NCI-H1105 (cell line): ENCODE measurements at regions not wholly inside any gene's neighbourhood (a gene's known extent, or its start where the extent isn't known, plus 50 kb on each side); places are given as distances from the start of the nearest gene placed in this dataset.
"Not testable (repeated sequence)": the region's sequence is repeated elsewhere in the genome, so short reads cannot be mapped to it uniquely, and the experiment has no call there.

Source experiments
- DNase-seq: peaks from one replicate; lab custom pipeline; 2025; lab: John Stamatoyannopoulos, UW

DNA sequence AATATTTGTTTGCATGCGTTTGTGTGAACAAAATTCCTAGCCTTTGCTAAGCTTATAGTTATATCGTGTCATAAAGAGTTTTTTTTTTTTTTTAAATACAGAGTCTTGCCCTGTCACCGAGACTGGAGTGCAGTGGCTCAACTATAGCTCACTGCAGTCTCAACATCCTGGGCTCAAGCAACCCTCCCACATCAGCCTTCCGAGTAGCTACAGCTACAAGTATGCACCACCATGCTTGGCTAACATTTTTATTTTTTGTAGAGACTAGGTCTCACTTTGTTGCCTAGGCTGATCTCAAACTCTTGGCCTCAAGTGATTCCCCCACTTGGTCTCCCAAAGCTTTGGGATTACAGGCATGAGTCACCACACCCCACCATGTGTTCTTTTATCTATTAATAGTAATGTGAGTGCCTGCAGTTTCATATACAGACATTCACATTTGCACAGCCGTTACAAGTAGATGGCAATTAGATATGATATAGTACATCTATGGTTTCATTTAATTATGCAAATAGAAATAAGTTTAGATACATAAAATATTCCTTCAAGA, 848.6 kb downstream of the PDCD6IP start:
- no peak for DNase-seq

DNA sequence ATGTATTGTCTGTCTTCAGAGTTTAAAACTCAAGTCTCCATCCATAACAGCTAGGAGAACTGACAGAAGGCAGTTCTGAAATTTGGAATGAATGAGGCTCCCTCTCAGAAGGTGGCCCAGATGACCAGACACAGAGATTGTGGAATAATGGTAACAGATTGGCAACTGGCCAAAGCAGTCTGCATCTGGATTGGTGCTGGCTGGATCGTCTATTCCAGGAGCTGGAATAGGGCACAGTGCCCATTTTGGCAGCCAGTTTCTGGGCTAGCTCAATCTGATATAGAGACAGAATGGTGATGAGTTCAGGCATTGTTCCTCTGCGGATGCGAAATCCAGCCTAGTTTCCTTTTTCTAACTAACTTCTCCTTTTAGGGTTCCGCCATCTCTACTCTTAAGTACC, 851.7 kb downstream of the PDCD6IP start:
- no peak for DNase-seq

GRCh38 chr3:34668915-34669314, 870.5 kb downstream of the PDCD6IP start:
- no peak for DNase-seq

- DNase-seq = no peak
Observed at GRCh38 chr3:34669490-34669889, 871.1 kb downstream of the PDCD6IP start.

GRCh38 chr3:34675383-34676120, 877.1 kb downstream of the PDCD6IP start:
- no peak for DNase-seq

DNA sequence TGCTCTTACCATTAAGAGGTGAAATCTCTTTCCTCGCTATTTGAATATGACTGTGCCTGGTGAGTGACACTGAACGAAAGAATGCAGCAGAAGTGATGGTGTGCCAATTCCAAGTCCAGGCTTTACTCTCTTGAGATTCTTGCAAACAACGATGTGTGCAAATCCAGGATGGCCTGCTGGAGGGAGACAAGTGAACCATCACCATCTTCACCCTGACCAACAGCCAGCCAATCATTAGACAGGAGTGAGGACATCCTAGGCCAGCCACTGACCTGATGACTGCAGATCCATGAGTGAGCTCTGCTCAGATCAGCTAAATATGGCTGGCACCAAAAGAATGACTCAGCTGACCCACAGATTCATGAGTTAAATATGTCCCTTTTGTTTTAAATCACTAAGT, 878.0 kb downstream of the PDCD6IP start:
- DNase-seq = no peak

DNA sequence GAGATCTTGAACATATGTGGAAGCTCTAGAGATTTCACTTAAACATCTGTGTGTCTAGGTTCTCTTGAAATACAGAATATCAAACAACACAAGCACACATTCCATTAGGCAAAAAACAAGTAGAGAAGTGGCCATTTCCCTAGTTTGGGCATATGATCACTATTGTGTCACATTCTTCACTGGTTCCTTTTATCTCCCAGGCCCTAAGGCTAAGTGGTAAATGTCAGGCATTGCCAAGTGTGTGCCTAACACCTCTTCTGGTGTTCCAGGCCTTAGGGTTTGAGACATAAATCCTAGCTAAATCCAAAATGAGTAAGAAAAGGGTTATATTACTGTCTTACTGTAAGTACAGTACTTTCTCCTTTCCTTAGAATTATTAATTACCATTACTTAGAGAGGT, 880.1 kb downstream of the PDCD6IP start:
- DNase-seq = no peak

DNA sequence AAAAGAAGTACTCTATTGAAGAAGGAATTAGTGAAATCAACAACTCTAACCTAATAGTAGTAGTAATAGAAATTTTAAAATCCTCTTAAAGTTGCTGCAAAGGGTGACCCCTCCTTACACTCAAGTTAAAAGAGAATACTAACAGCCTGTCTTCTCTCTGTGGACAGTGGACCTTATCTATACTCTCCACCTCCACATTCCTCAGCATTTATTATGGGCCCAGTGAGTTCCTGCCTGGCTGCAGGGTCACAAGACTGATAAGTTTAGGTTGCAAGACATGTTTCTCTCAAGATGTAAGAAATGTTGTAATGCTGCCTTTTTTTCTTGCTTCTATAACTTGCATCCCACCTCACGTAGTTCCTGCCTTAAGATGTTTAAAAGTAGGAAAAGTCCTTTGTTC, 880.6 kb downstream of the PDCD6IP start:
- DNase-seq = not testable (repeated sequence)

DNA sequence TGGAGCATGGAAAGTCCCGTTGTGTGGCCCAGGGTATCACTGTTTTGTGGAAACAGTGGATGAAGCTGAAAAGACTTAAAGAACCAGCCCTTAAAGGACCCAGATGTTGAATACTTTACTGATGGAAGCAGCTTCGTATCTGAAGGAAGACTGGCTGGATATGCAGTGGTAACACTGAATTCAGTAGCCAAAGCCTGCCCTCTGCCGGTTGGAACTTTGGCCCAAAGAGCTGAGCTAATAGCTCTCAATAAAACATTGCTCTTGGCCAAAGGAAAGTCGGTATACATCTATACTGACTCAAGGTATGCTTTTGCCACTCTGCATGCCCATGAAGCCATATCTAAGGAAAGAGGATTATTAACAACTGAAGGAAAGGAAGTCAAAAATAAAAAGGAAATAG, 885.4 kb downstream of the PDCD6IP start:
- no peak for DNase-seq

DNA sequence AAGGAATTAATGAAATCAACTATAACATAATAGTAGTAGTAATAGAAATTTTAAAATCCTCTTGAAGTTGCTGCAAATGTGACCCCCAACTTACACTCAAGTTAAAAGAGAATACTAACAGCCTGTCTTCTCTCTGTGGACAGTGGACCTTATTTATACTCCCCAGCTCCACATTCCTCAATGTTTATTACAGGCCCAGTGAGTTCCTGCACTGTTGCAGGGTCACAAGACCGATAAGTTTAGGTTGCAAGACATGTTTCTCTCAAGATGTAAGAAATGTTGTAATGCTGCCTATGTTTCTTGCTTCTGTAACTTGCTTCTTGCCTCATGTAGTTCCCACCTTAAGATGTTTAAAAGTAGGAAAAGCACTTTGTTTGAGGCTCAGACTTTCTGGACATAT, 888.1 kb downstream of the PDCD6IP start:
- DNase-seq = no peak

- no peak for DNase-seq
Observed at GRCh38 chr3:34687671-34688070, 889.2 kb downstream of the PDCD6IP start.

DNA sequence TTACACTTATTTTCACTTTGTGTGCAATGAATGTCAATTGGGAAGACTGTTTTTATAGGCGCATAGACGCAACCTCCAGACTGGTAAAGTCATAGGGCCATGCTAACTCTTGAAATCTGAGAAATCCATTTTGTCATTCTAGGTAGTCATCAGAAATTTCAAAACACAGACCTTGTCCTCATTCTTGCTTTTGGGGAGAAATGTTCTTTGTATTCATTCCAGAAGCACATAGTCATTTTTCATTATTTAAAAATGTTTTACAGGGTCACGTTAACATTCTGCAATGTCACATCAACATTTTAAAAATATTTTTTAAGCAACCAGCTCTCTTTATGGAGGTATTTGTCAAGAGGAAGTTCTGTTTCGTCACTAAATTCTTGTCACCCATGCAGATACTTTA, 898.4 kb downstream of the PDCD6IP start:
- no peak for DNase-seq

DNA sequence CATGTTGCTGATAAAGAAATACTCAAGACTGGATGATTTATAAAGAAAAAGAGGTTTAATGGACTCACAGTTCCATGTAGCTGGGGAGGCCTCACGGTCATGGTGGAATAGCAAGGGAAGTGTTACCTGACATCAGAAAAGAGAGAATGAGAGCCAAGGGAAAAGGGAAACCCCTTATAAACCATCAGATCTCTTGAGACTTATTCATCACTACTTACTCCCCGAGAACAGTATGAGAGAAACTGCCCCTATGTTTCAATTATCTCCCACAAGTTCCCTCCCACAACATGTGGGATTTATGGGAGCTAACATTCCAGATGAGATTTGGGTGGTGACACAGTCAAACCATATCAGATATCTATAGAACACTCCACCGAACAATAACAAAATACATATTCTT, 904.6 kb downstream of the PDCD6IP start:
- no peak for DNase-seq

- no peak for DNase-seq
Observed at GRCh38 chr3:34724916-34725499, 914.3 kb upstream of the ARPP21 start.

GRCh38 chr3:34725774-34726173, 913.6 kb upstream of the ARPP21 start:
- DNase-seq = no peak

DNA sequence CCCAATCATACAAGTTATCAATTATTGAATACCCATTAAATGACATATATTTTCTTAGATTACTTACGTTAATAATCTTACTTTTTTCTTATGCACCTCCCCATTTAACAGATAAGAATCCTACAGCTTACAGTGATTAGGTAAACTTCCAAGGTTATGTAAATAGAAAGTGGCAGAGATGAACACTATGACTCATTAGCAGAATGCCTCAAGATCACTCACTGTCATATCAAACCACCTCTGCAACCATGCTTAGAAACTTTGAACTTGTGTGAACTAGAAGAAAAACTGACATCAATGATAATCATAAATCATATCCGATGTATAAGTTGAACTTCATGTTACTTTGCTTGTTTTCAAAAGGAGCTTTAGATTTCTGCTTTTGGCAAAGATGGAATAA, 911.6 kb upstream of the ARPP21 start:
- no peak for DNase-seq

DNA sequence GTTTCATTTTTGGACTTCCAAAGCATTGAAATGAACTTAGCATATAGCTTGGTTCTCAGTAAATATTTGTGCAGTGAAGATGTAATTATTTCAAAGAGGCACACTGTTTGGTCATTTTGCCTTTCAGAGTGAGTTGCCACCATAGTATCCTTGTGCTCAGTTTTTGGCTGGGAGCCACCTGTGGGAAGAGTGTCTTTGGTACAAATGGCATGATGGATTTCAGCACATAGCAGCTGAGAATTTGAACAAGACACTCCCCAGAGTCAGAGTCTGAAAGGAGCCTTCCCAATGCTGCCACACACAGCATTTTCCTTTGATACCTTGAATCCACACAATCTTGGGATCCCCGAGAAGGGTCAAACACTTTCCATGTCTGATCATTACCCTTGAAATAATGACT, 897.2 kb upstream of the ARPP21 start:
- DNase-seq = no peak

GRCh38 chr3:34758630-34759261, 880.6 kb upstream of the ARPP21 start:
- DNase-seq = no peak

DNA sequence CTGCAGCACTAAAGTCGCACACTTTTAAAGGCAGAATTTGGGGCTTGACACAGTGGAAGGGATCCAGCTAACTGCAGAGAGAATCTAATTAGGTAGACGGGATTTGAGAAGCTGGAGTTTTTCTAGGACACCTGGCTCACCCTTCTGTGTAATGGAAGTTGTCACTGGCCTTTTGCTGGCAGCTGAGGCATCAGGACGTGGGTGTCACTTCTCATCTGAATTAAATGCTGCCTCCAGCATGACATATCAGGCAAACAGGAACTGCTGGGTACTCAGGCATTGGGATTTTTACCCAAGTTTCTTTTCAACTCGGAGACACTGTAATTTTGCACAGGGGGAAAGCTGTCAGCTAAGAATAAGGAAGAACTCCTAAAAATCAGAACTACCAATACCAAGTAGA, 861.9 kb upstream of the ARPP21 start:
- no peak for DNase-seq

DNA sequence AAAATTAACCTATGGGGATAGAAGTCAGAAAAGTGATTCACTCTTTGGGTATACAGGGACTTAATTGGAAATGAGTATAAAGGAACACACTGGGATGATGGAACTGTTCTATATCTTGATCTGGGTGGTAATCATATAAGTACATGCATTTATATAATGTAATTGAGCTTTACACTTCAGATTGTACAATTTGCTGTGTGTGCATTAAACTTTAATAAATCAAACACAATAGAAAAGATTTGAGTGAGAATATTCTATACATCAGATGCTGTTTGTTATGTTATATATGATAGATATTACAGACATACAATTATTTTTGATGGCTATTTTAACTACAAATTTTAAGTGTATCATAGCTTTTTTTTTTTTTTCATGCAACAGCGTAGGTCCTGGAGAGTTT, 860.2 kb upstream of the ARPP21 start:
- DNase-seq = no peak

GRCh38 chr3:34780294-34780693, 859.0 kb upstream of the ARPP21 start:
- no peak for DNase-seq

GRCh38 chr3:34780973-34781372, 858.4 kb upstream of the ARPP21 start:
- no peak for DNase-seq

- DNase-seq = no peak
Observed at GRCh38 chr3:34782871-34783270, 856.5 kb upstream of the ARPP21 start.
